LNCAP (cell line): ENCODE measurements at regions not wholly inside any gene's neighbourhood (a gene's known extent, or its start where the extent isn't known, plus 50 kb on each side); places are given as distances from the start of the nearest gene placed in this dataset.

Source experiments
- TF ChIP-seq, protein P1 (sequence below): fragments of 450-650 bp; IDR thresholded peaks from 2 replicates; pipeline ENCODE4 v1.5.1; 2017; ENCODE audit warnings: mild to moderate bottlenecking

GRCh38 chr6:145396499-145396898, 338.8 kb downstream of the EPM2A start:
- TF ChIP-seq, protein P1, sequence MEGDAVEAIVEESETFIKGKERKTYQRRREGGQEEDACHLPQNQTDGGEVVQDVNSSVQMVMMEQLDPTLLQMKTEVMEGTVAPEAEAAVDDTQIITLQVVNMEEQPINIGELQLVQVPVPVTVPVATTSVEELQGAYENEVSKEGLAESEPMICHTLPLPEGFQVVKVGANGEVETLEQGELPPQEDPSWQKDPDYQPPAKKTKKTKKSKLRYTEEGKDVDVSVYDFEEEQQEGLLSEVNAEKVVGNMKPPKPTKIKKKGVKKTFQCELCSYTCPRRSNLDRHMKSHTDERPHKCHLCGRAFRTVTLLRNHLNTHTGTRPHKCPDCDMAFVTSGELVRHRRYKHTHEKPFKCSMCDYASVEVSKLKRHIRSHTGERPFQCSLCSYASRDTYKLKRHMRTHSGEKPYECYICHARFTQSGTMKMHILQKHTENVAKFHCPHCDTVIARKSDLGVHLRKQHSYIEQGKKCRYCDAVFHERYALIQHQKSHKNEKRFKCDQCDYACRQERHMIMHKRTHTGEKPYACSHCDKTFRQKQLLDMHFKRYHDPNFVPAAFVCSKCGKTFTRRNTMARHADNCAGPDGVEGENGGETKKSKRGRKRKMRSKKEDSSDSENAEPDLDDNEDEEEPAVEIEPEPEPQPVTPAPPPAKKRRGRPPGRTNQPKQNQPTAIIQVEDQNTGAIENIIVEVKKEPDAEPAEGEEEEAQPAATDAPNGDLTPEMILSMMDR: no peak

DNA sequence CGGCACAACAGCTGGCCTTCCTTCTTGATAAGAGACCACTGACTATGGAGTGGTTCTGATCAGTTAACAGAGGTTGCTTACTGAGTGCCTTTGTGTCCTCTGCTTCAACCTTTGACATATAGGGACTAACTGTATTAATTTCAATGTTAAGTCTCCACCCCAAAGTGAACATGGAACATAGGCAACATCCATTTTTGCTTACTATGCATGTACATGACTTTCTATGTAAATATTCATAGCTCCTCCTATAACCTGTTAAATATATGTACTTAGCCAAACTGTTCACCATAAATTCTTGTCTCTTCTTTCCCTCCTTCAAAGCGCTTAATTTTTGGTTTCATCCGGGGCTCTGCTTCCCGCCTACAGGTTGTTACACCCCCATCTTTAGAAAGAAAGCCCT, 334.8 kb downstream of the EPM2A start:
- TF ChIP-seq, protein P1: no peak

GRCh38 chr6:145405006-145405551, 330.2 kb downstream of the EPM2A start:
- TF ChIP-seq, protein P1: no peak

GRCh38 chr6:145406783-145407182, 328.5 kb downstream of the EPM2A start:
- TF ChIP-seq, protein P1: no peak

GRCh38 chr6:145415616-145416015, 319.7 kb downstream of the EPM2A start:
- TF ChIP-seq, protein P1: no peak

GRCh38 chr6:145420599-145420998, 314.7 kb downstream of the EPM2A start:
- TF ChIP-seq, protein P1: no peak

- TF ChIP-seq, protein P1: no peak
Observed at GRCh38 chr6:145423936-145424335, 311.4 kb downstream of the EPM2A start.

DNA sequence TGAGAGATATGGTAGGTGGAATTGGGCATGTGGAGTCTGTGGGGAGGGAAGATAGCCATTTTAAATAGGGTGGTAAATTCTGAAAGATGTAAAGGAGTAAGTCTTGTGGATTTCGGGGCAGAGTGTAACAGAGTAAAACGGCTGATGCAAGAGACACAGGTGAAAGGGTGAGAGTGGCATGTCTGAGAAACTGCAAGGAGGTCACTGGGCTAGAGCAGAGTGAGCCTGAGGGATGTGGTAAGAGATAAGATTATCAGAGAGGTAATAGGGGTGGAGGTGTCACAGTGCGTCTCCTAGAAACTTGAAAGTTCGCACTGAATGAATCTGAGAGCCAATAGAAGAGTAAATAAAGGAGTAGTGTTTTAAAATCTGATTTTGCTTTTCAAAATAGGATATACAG, 308.1 kb downstream of the EPM2A start:
- TF ChIP-seq, protein P1: no peak
